SU-DHL-6 (cell line): ENCODE measurements at regions not wholly inside any gene's neighbourhood (a gene's known extent, or its start where the extent isn't known, plus 50 kb on each side); places are given as distances from the start of the nearest gene placed in this dataset.

Experiments
- EZH2phosphoT487 ChIP-seq: fragments of 200-600 bp; sonication (generic), shearing (Covaris generic); conservative IDR thresholded peaks from 2 replicates; pipeline ENCODE4 v1.6.1; 2018; ENCODE audit warnings: mild to moderate bottlenecking, antibody characterized with exemption, low read length, moderate library complexity, mixed read lengths
- TF ChIP-seq, protein P1 (sequence below): fragments of 200-600 bp; sonication (generic); IDR thresholded peaks from one replicate; pipeline ENCODE4 v1.5.1; 2017; ENCODE audit warnings: antibody characterized with exemption, mild to moderate bottlenecking, low read length, moderate library complexity; ENCODE audit not compliant: insufficient read depth, poor library complexity, severe bottlenecking

DNA sequence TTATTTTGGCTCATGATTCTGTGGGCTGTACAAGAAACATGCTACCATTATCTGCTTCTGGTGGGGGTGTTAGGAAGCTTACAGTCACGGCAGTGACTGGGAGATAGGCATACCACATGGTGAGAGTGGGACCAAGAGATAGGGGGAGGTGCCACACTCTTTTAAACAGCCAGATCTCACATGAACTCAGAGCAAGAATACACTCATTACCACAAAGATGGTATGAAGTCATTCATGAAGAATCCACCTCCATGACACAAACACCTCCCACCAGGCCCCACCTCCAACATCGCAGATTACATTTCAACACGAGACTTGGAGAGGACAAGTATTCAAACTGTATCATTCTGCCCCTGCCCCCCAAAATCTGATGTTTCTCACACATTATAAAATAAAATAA lies 2396.7 kb downstream of the PCDH7 start:
- TF ChIP-seq, protein P1, sequence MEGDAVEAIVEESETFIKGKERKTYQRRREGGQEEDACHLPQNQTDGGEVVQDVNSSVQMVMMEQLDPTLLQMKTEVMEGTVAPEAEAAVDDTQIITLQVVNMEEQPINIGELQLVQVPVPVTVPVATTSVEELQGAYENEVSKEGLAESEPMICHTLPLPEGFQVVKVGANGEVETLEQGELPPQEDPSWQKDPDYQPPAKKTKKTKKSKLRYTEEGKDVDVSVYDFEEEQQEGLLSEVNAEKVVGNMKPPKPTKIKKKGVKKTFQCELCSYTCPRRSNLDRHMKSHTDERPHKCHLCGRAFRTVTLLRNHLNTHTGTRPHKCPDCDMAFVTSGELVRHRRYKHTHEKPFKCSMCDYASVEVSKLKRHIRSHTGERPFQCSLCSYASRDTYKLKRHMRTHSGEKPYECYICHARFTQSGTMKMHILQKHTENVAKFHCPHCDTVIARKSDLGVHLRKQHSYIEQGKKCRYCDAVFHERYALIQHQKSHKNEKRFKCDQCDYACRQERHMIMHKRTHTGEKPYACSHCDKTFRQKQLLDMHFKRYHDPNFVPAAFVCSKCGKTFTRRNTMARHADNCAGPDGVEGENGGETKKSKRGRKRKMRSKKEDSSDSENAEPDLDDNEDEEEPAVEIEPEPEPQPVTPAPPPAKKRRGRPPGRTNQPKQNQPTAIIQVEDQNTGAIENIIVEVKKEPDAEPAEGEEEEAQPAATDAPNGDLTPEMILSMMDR = no peak
- no peak for TF ChIP-seq EZH2phosphoT487
